ENCODE measurements at regions not wholly inside any gene's neighbourhood (a gene's known extent, or its start where the extent isn't known, plus 50 kb on each side); places are given as distances from the start of the nearest gene placed in this dataset.
"Not testable (repeated sequence)": the region's sequence is repeated elsewhere in the genome, so short reads cannot be mapped to it uniquely, and the experiment has no call there.

DNA sequence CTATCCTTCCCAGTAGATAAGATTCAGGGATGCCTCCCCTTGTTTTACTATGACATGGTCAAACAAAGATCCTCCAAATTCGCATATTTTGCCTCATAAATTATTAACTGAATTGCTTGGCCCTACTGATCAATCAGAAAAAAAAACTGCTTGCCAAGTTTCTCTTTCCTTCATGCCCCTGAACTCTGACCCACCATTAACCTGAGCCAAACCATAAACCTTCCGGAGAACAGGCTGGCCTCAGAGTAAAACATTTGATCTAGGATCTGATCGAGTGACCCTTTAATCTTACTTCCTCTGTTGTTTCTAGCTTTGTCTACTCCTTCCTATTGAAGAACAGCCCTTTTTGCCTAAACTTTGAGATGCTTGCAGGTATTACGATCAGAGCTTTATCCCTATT lies 209.7 kb upstream of the FAM47A start:
- no peak overlapping the region for H3K27ac Mint-ChIP-seq
- H3K36me3 Mint-ChIP-seq, result no peaks in the 10 kb centered on the region
- no peak overlapping the region for H3K4me3 Mint-ChIP-seq
- H3K4me1 Mint-ChIP-seq, result no peaks in the 10 kb centered on the region
- peaks cover 4% of the 10 kb centered on the region for H3K9me3 Mint-ChIP-seq
- H3K27me3 Mint-ChIP-seq, result no peaks in the 10 kb centered on the region

DNA sequence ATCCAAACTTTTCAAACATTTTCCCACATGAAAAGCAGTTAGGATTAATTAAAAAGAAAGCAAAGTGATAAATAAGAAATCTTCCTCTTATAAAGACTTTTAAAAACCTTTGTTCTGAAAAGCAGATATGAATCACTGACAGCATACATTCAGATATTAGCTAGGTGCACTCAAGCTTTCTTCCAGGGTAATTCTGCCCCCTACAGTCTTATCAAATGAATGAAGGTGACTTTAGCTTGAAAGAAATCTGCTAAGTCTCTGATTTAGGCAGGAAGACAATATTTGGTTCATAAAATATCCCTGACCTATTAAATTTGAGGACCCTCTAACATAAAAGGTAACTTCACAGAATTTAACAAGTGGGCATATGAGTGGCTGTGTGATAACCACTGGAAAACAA lies 209.1 kb upstream of the FAM47A start:
- H3K27ac Mint-ChIP-seq, result no peak overlapping the region
- H3K4me1 Mint-ChIP-seq, result no peaks in the 10 kb centered on the region
- H3K36me3 Mint-ChIP-seq, result no peaks in the 10 kb centered on the region
- H3K4me3 Mint-ChIP-seq, result no peak overlapping the region
- peaks cover 9% of the 10 kb centered on the region for H3K9me3 Mint-ChIP-seq
- H3K27me3 Mint-ChIP-seq, result no peaks in the 10 kb centered on the region

DNA sequence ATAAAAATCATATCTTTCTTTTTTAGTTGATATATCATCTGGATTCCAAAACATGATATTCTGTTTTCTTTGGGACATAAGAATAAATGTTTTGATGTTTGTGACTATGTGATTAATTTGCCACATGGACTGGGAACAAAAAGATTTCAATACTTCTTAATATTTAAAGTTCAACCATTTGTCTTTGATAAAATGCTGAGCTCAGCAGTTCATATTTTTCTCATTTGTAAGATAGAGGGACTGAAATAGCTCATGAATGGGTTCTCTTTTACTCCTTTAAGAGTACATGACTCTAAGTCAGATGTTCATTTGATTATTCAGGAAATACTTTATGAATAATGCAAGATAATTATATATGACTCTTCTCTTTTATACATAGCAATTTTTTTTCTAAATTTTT lies 205.9 kb upstream of the FAM47A start:
- Mint-ChIP-seq H3K4me3 (no peak overlapping the region), H3K4me1 (no peaks in the 10 kb centered on the region), H3K36me3 (no peaks in the 10 kb centered on the region), H3K27ac (no peak overlapping the region), H3K9me3 (peaks cover 9% of the 10 kb centered on the region), H3K27me3 (no peaks in the 10 kb centered on the region)

DNA sequence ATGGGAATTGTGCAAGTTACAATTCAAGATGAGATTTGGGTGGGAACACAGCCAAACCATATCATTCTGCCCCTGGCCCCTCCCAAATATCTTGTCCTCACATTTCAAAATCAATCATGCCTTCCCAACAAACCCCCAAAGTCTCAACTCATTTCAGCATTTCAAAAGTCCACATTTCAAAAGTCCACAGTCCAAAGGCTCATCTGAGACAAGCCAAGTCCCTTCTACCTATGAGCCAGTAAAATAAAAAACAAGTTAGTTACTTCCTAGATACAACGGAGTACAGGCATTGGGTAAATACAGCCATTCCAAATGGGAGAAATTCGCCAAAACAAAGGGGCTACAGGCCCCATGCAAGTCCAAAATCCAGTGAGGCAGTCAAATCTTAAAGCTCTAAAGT lies 203.3 kb upstream of the FAM47A start:
- H3K27ac Mint-ChIP-seq, H3K4me3 Mint-ChIP-seq, H3K36me3 Mint-ChIP-seq, H3K9me3 Mint-ChIP-seq, H3K4me1 Mint-ChIP-seq, H3K27me3 Mint-ChIP-seq: not testable (repeated sequence)

DNA sequence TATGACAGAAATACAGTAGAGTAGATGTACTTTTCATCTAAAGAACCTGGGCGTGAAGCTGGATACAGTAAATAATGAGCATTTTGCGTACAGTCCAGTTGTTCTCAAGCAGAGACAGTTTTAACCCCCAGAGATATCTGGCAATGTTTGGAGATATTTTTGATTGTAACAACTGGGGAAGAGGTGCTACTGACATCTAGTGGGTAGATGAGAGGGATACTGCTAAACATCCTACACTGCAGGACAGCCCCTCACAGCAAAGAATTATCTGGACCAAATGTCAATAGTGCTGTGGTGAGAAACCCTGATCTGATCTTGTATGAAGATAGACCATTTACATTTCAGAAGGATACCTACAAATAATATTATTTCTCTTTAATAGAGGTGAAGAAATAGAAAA lies 200.2 kb upstream of the FAM47A start:
- Mint-ChIP-seq H3K27ac (no peak overlapping the region), H3K4me3 (no peak overlapping the region), H3K9me3 (peaks cover 5% of the 10 kb centered on the region), H3K36me3 (no peaks in the 10 kb centered on the region), H3K4me1 (no peaks in the 10 kb centered on the region), H3K27me3 (no peaks in the 10 kb centered on the region)

DNA sequence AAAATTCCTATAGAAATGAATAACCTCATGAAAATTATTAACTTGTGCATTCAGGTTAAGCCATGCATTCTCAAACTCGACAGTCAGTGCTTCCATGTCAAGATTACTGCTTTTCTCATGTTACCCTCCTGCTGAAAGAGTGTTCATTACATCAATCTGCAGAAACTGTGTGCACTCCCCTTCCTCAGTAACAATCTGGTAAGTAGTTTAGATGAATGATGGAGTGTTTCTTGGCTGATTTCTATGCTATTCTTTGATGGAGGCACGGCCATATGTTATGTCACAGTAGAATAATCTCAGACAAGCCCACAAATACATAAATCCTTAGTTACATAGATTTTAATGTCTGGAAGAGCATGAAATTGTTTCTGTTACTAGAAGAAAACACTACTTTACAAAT lies 193.3 kb upstream of the FAM47A start:
- no peak overlapping the region for H3K4me3 Mint-ChIP-seq
- H3K27me3 Mint-ChIP-seq, result no peaks in the 10 kb centered on the region
- no peaks in the 10 kb centered on the region for H3K36me3 Mint-ChIP-seq
- no peaks in the 10 kb centered on the region for H3K4me1 Mint-ChIP-seq
- H3K27ac Mint-ChIP-seq, result no peak overlapping the region
- H3K9me3 Mint-ChIP-seq, result no peaks in the 10 kb centered on the region

GRCh38 chrX:34320424-34320823 lies 188.3 kb upstream of the FAM47A start:
- H3K9me3 Mint-ChIP-seq, H3K27me3 Mint-ChIP-seq, H3K27ac Mint-ChIP-seq: not testable (repeated sequence)

GRCh38 chrX:34300871-34301270 lies 168.8 kb upstream of the FAM47A start:
- H3K27ac Mint-ChIP-seq, result no peak overlapping the region
- no peaks in the 10 kb centered on the region for H3K4me1 Mint-ChIP-seq
- no peak overlapping the region for H3K4me3 Mint-ChIP-seq
- no peaks in the 10 kb centered on the region for H3K36me3 Mint-ChIP-seq
- no peaks in the 10 kb centered on the region for H3K9me3 Mint-ChIP-seq
- no peaks in the 10 kb centered on the region for H3K27me3 Mint-ChIP-seq

More at GRCh38 chrX:34320424-34320823, 188.3 kb upstream of the FAM47A start:
- not testable (repeated sequence) for H3K4me3 Mint-ChIP-seq, H3K4me1 Mint-ChIP-seq, H3K36me3 Mint-ChIP-seq

GRCh38 chrX:34299451-34299967 lies 167.4 kb upstream of the FAM47A start:
- no peak overlapping the region for H3K4me3 Mint-ChIP-seq
- H3K27ac Mint-ChIP-seq, result no peak overlapping the region
- H3K9me3 Mint-ChIP-seq, result no peaks in the 10 kb centered on the region
- H3K4me1 Mint-ChIP-seq, result no peaks in the 10 kb centered on the region
- H3K27me3 Mint-ChIP-seq, result no peaks in the 10 kb centered on the region
- H3K36me3 Mint-ChIP-seq, result no peaks in the 10 kb centered on the region

DNA sequence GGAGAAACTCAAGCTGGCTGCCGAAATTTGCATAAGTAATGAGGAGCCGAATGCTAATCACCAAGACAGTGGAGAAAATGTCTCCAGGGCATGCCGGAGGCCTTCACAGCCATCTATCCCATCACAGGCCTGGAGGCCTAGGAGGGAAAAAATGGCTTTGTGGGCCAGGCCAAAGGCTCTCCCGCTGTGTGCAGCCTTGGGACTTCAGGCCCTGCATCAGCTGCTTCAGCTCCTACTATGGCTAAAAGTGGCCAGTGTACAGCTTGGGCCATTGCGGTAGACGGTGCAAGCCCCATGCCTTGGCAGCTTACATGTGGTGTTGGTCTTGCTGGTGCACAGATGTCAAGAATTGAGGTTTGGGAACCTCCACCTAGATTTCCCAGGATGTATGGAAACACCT lies 162.6 kb upstream of the FAM47A start:
- Mint-ChIP-seq H3K27me3 (no peaks in the 10 kb centered on the region), H3K4me3 (no peak overlapping the region), H3K4me1 (no peaks in the 10 kb centered on the region), H3K27ac (no peak overlapping the region), H3K9me3 (peaks cover 4% of the 10 kb centered on the region), H3K36me3 (no peaks in the 10 kb centered on the region)

GRCh38 chrX:34288782-34289181 lies 156.7 kb upstream of the FAM47A start:
- Mint-ChIP-seq H3K27me3 (no peaks in the 10 kb centered on the region), H3K36me3 (no peaks in the 10 kb centered on the region), H3K4me3 (no peak overlapping the region), H3K4me1 (no peaks in the 10 kb centered on the region), H3K27ac (no peak overlapping the region), H3K9me3 (peaks cover 4% of the 10 kb centered on the region)

DNA sequence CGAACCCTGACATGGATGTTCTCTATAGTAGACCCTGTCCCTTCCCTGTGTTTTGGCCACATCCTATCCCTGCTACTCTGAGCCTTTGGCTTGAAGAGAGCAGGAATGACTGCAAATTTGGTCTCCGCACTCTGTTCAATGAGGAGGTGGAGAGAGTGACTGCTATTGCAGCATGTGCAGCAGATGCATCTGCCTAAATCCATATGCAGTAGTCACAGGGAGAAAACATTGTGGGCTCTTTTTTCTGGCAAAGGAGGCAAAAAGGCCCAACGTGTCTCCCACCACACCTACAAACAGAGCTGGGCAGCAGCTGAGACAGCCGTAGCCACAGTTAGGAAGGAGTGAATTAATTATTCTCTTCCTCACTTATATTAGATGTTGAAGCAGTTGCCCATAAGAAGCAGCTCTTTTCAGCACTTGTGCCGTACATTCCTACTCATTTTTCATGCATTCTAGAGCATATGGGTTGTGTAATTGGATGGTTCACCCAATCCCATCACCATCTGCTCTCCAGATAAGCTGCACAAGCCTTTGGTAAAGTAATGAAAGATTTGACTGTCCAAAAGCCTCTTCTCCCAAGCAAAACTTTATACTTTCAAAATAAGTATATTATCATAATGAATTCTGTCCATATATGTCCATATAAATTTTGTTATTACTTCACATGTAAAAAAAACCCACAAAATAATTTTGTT lies 147.9 kb upstream of the FAM47A start:
- H3K36me3 Mint-ChIP-seq, result no peaks in the 10 kb centered on the region
- no peak overlapping the region for H3K27ac Mint-ChIP-seq
- no peaks in the 10 kb centered on the region for H3K27me3 Mint-ChIP-seq
- no peak overlapping the region for H3K4me3 Mint-ChIP-seq
- H3K9me3 Mint-ChIP-seq, result no peaks in the 10 kb centered on the region
- no peaks in the 10 kb centered on the region for H3K4me1 Mint-ChIP-seq

DNA sequence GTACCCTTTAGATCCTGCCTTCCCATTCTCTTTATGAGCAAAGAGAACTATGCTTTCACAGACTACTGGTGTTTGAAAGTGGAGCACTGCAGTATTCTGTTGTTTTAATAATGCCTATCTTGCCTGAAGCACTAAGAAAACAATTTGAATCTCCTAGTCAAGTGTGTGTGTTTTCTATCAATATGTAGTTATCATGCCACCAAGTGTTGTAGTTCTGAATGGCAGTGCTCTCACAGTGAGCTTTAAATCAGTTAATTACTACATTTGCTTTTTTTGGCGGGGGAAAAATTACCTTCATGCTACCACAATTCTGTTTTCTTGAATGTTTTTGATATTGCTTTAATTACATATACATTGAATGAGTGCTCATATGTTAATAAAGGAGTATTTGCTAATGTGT lies 143.6 kb upstream of the FAM47A start:
- Mint-ChIP-seq H3K4me1 (no peaks in the 10 kb centered on the region), H3K36me3 (no peaks in the 10 kb centered on the region), H3K9me3 (no peaks in the 10 kb centered on the region), H3K27ac (no peak overlapping the region), H3K4me3 (no peak overlapping the region), H3K27me3 (no peaks in the 10 kb centered on the region)

GRCh38 chrX:34270434-34270833 lies 138.3 kb upstream of the FAM47A start:
- H3K27ac Mint-ChIP-seq, result no peak overlapping the region
- H3K4me3 Mint-ChIP-seq, result no peak overlapping the region
- no peaks in the 10 kb centered on the region for H3K4me1 Mint-ChIP-seq
- no peaks in the 10 kb centered on the region for H3K9me3 Mint-ChIP-seq
- no peaks in the 10 kb centered on the region for H3K27me3 Mint-ChIP-seq
- H3K36me3 Mint-ChIP-seq, result no peaks in the 10 kb centered on the region

DNA sequence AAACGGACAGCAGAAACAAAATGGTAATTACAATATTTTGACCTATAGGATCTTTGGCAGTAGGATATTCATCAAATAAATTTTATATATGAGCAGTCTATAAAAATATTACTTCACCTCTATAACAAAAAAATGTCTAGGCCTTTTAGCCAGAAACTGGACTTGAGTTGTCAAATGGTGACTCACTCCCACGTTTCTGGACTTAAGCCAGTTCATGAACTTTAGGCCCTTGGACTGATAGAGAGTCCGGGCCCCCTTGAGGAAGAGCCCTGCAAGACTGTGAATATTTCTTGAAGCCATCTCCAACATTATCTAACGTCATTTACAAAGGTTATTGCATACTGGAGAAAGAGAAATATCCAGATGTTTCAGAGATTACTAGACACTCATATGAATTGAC lies 106.8 kb upstream of the FAM47A start:
- no peaks in the 10 kb centered on the region for H3K36me3 Mint-ChIP-seq
- H3K27me3 Mint-ChIP-seq, result no peaks in the 10 kb centered on the region
- H3K9me3 Mint-ChIP-seq, result no peaks in the 10 kb centered on the region
- H3K4me3 Mint-ChIP-seq, result no peak overlapping the region
- H3K4me1 Mint-ChIP-seq, result no peaks in the 10 kb centered on the region
- no peak overlapping the region for H3K27ac Mint-ChIP-seq

DNA sequence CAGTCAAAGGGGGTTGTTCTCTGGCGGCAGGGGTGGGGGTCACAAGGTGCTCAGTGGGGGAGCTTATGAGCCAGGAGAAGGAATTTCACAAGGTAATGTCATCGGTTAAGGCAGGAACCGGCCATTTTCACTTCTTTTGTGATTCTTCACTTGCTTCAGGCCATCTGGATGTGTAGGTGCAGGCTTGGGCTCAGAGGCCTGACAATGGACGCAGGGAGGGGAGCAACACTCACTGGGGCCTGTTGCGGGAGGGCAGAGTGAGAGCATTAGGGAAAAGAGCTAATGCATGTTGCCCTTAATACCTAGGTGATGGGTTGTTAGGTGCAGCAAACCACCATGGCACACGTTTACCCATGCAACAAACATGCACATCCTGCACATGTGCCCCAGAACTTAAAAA lies 98.0 kb upstream of the FAM47A start:
- H3K36me3 Mint-ChIP-seq, H3K9me3 Mint-ChIP-seq, H3K27ac Mint-ChIP-seq, H3K27me3 Mint-ChIP-seq, H3K4me1 Mint-ChIP-seq, H3K4me3 Mint-ChIP-seq: not testable (repeated sequence)

- H3K4me1 Mint-ChIP-seq, result no peaks in the 10 kb centered on the region
- no peaks in the 10 kb centered on the region for H3K27me3 Mint-ChIP-seq
- no peak overlapping the region for H3K4me3 Mint-ChIP-seq
- H3K27ac Mint-ChIP-seq, result no peak overlapping the region
- H3K9me3 Mint-ChIP-seq, result peaks cover 4% of the 10 kb centered on the region
- no peaks in the 10 kb centered on the region for H3K36me3 Mint-ChIP-seq
Observed at GRCh38 chrX:34227804-34228203, 95.7 kb upstream of the FAM47A start.
